ENCODE measurements at regions not wholly inside any gene's neighbourhood (a gene's known extent, or its start where the extent isn't known, plus 50 kb on each side); places are given as distances from the start of the nearest gene placed in this dataset.

DNA sequence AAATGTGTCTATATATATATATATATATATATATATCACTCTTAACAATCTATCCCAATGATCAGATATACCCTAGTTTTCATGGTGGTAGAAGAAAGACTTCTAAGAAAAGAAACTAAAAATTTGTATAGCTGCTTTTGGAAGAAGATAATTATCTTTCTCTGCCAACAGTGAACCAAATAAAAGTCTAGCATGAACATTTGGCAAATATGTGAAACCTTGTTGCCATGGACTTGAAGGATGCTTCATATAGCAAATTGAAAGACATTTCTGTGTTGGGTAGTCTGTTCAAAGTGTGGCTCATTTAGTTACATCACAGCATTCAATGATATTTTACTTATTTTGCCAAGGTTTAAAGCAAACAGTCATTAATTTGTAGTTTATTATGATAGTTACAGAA, 219.9 kb upstream of the NECTIN3 start:
- BruUV-seq (replicated peaks) = no TSS peak
- TF ChIP-seq CTCF (conservative IDR thresholded peaks at IDR 0.05; ENCODE audit: low read depth, low read length) (no peak), EZH2phosphoT487 (IDR thresholded peaks at IDR 0.05; ENCODE audit: borderline replicate concordance, low read length) (no peak), EZH2 (IDR thresholded peaks at IDR 0.05; ENCODE audit: low read length, unreplicated experiment) (no peak)
- no peaks in the 10 kb centered on the region for H3K79me2 ChIP-seq (ENCODE audit: low read length)
- POLR2A ChIA-PET (ENCODE audit: unreplicated experiment) = no interaction called here
- no peak overlapping the region for H3K4me2 ChIP-seq (ENCODE audit: low read length)
- H3K9ac ChIP-seq (ENCODE audit: low read length) = no peak overlapping the region
- no peak for DNase-seq
- no peak overlapping the region for H3K4me3 ChIP-seq (ENCODE audit: low read length)
- no peak overlapping the region for H2AFZ ChIP-seq (ENCODE audit: low read length)
- H3K4me1 ChIP-seq (ENCODE audit: insufficient read depth, low read length) = no peaks in the 10 kb centered on the region
- CTCF ChIA-PET = no interaction called here
- no peak overlapping the region for H3K27ac ChIP-seq (ENCODE audit: low read length)
- no peaks in the 10 kb centered on the region for H3K9me2 ChIP-seq (replicated peaks; ENCODE audit: low read length)
- ATAC-seq = no peak
- intact Hi-C loops (cut with micrococcal nuclease) = no loop called here
- no peaks in the 10 kb centered on the region for H4K20me1 ChIP-seq (ENCODE audit: low read length)
- H3K36me3 ChIP-seq (ENCODE audit: low read depth, low read length) = no peaks in the 10 kb centered on the region
- H3K27me3 ChIP-seq (ENCODE audit: low read length) = no peaks in the 10 kb centered on the region
- no peaks in the 10 kb centered on the region for H3F3A ChIP-seq (ENCODE audit: low read length, unreplicated experiment)
- no peaks in the 10 kb centered on the region for H3K9me3 ChIP-seq (ENCODE audit: low read length)

DNA sequence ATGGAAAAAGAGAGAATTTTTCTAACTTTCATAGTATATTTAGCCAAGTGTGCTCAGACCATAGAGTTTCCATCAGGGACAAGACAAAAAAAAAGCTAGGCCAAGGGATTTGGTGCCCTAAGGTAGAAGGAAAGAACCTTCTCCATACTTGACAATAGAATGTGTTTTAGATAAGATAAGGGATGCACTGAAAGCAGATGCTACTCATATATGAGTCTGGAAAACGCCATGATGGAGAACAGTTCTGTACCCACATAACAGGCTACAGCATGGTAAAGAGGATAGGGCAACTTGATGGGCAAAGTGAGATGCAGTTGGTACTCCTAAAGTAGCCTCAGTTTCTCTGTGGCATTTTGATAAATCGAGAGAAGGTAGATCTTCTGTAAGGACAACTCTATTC, 216.4 kb upstream of the NECTIN3 start:
- no TSS peak for BruUV-seq (replicated peaks)
- CTCF ChIA-PET = no interaction called here
- TF ChIP-seq EZH2 (IDR thresholded peaks at IDR 0.05; ENCODE audit: low read length, unreplicated experiment) = no peak
- no peak for TF ChIP-seq EZH2phosphoT487 (IDR thresholded peaks at IDR 0.05; ENCODE audit: borderline replicate concordance, low read length)
- no peak for TF ChIP-seq CTCF (conservative IDR thresholded peaks at IDR 0.05; ENCODE audit: low read depth, low read length)

DNA sequence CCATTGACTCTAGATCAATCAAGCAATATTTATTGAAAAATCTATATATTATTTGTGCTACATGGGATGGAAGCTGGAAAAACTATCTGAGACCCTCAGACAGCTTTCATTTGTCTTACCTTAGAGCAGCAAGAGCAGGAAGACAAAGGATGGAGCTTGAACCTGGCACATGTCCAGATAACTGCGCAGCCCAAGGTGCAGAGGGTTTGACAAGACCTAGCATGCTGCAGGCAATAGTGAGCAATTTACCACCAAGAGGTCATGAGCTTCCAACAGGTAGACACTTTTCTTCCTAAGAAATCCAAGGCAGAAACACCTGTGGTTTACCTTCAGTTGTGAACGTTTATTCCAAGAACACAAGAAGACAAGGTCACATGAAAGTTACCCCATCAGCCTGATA, 214.7 kb upstream of the NECTIN3 start:
- no peaks in the 10 kb centered on the region for H3K36me3 ChIP-seq (ENCODE audit: low read depth, low read length)
- CTCF ChIA-PET = no interaction called here
- H3K79me2 ChIP-seq (ENCODE audit: low read length) = no peaks in the 10 kb centered on the region
- DNase-seq = no peak
- H3K4me2 ChIP-seq (ENCODE audit: low read length) = no peak overlapping the region
- H3K9me3 ChIP-seq (ENCODE audit: low read length) = no peaks in the 10 kb centered on the region
- no peak overlapping the region for H3K27ac ChIP-seq (ENCODE audit: low read length)
- POLR2A ChIA-PET (ENCODE audit: unreplicated experiment) = no interaction called here
- H3K9me2 ChIP-seq (replicated peaks; ENCODE audit: low read length) = no peaks in the 10 kb centered on the region
- H3K9ac ChIP-seq (ENCODE audit: low read length) = no peak overlapping the region
- no peaks in the 10 kb centered on the region for H3F3A ChIP-seq (ENCODE audit: low read length, unreplicated experiment)
- H4K20me1 ChIP-seq (ENCODE audit: low read length) = no peaks in the 10 kb centered on the region
- no peaks in the 10 kb centered on the region for H3K27me3 ChIP-seq (ENCODE audit: low read length)
- TF ChIP-seq EZH2phosphoT487 (IDR thresholded peaks at IDR 0.05; ENCODE audit: borderline replicate concordance, low read length) = no peak
- no peak for TF ChIP-seq CTCF (conservative IDR thresholded peaks at IDR 0.05; ENCODE audit: low read depth, low read length)
- TF ChIP-seq EZH2 (IDR thresholded peaks at IDR 0.05; ENCODE audit: low read length, unreplicated experiment) = no peak
- intact Hi-C loops (cut with micrococcal nuclease) = no loop called here
- no peak overlapping the region for H2AFZ ChIP-seq (ENCODE audit: low read length)
- H3K4me3 ChIP-seq (ENCODE audit: low read length) = no peak overlapping the region
- H3K4me1 ChIP-seq (ENCODE audit: insufficient read depth, low read length) = peaks cover 11% of the 10 kb centered on the region; the same call in 1 of the 2 replicates
- no TSS peak for BruUV-seq (replicated peaks)
- no peak for ATAC-seq

More for the DNA sequence above, 216.4 kb upstream of the NECTIN3 start:
- no peaks in the 10 kb centered on the region for H4K20me1 ChIP-seq (ENCODE audit: low read length)
- H3K9me3 ChIP-seq (ENCODE audit: low read length) = no peaks in the 10 kb centered on the region
- intact Hi-C loops (cut with micrococcal nuclease) = no loop called here
- H3K9me2 ChIP-seq (replicated peaks; ENCODE audit: low read length) = no peaks in the 10 kb centered on the region
- no peak overlapping the region for H3K4me2 ChIP-seq (ENCODE audit: low read length)
- ATAC-seq (no peak), DNase-seq (no peak)
- no peak overlapping the region for H3K27ac ChIP-seq (ENCODE audit: low read length)
- no peak overlapping the region for H2AFZ ChIP-seq (ENCODE audit: low read length)
- H3F3A ChIP-seq (ENCODE audit: low read length, unreplicated experiment) = no peaks in the 10 kb centered on the region
- POLR2A ChIA-PET (ENCODE audit: unreplicated experiment) = no interaction called here
- peaks cover 10% of the 10 kb centered on the region; the same call in 1 of the 2 replicates for H3K4me1 ChIP-seq (ENCODE audit: insufficient read depth, low read length)
- H3K36me3 ChIP-seq (ENCODE audit: low read depth, low read length) = no peaks in the 10 kb centered on the region
- H3K79me2 ChIP-seq (ENCODE audit: low read length) = no peaks in the 10 kb centered on the region
- H3K27me3 ChIP-seq (ENCODE audit: low read length) = no peaks in the 10 kb centered on the region
- H3K4me3 ChIP-seq (ENCODE audit: low read length) = no peak overlapping the region
- no peak overlapping the region for H3K9ac ChIP-seq (ENCODE audit: low read length)

Data from PC-3 (cell line).